ENCODE measurements at regions not wholly inside any gene's neighbourhood (a gene's known extent, or its start where the extent isn't known, plus 50 kb on each side); places are given as distances from the start of the nearest gene placed in this dataset.

- Mint-ChIP-seq H3K9me3 (ENCODE audit: insufficient read depth) (peaks cover 2% of the 10 kb centered on the region), H3K4me3 (no peak overlapping the region), H3K27ac (no peak overlapping the region), H3K4me1 (no peaks in the 10 kb centered on the region), H3K27me3 (no peaks in the 10 kb centered on the region)
- H4K20me1 ChIP-seq (ENCODE audit: control insufficient read depth, insufficient read depth, low read length, poor library complexity, severe bottlenecking), result no peaks in the 10 kb centered on the region
- H2AFZ ChIP-seq (ENCODE audit: insufficient read depth, low read depth, low read length, poor library complexity, severe bottlenecking), result no peak overlapping the region
- ChIA-PET CTCF (no interaction called here), POLR2A (no interaction called here)
- H3K4me3 ChIP-seq (ENCODE audit: control extremely low read depth in 1 of 5, extremely low read depth in 1 of 5, insufficient read depth in 1 of 5, low read depth in 2 of 5, low read length in 4 of 5), result no peak overlapping the region
- intact Hi-C loops (cut with micrococcal nuclease), result no loop called here
- ATAC-seq (ENCODE audit: low read depth) (no peak), DNase-seq (no peak)
- H3K4me2 ChIP-seq (replicated peaks; ENCODE audit: low read depth, low read length, poor library complexity, severe bottlenecking), result no peak overlapping the region
- no peaks in the 10 kb centered on the region for H3K4me1 ChIP-seq (ENCODE audit: control insufficient read depth in 2 of 2, insufficient read depth in 2 of 2, low read length in 2 of 2)
- no peaks in the 10 kb centered on the region for H3K27me3 ChIP-seq (replicated peaks in 1 of 4; ENCODE audit: control extremely low read depth in 1 of 4, control insufficient read depth in 3 of 4, insufficient read depth in 4 of 4, low read length in 3 of 4)
- no peaks in the 10 kb centered on the region for H3K79me2 ChIP-seq (ENCODE audit: control insufficient read depth, insufficient read depth, low read length)
- H3K27ac ChIP-seq (ENCODE audit: low read length in 2 of 2), result no peak overlapping the region
- WGBS (ENCODE audit: insufficient coverage), result 100% methylated on average over 1 of the region's 1 CpG
- H3K36me3 ChIP-seq (replicated peaks in 1 of 2; ENCODE audit: control extremely low read depth in 1 of 2, control insufficient read depth in 1 of 2, extremely low read depth in 1 of 2, insufficient read depth in 2 of 2, low read length in 1 of 2), result no peaks in the 10 kb centered on the region
- TF ChIP-seq, protein P1, sequence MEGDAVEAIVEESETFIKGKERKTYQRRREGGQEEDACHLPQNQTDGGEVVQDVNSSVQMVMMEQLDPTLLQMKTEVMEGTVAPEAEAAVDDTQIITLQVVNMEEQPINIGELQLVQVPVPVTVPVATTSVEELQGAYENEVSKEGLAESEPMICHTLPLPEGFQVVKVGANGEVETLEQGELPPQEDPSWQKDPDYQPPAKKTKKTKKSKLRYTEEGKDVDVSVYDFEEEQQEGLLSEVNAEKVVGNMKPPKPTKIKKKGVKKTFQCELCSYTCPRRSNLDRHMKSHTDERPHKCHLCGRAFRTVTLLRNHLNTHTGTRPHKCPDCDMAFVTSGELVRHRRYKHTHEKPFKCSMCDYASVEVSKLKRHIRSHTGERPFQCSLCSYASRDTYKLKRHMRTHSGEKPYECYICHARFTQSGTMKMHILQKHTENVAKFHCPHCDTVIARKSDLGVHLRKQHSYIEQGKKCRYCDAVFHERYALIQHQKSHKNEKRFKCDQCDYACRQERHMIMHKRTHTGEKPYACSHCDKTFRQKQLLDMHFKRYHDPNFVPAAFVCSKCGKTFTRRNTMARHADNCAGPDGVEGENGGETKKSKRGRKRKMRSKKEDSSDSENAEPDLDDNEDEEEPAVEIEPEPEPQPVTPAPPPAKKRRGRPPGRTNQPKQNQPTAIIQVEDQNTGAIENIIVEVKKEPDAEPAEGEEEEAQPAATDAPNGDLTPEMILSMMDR (IDR thresholded peaks at IDR 0.05), result no peak
- no peak for TF ChIP-seq EZH2 (IDR thresholded peaks at IDR 0.05; ENCODE audit: borderline replicate concordance, insufficient read depth, low read depth, low read length, poor library complexity, severe bottlenecking)
- H3K9me3 ChIP-seq (ENCODE audit: control extremely low read depth in 1 of 3, control insufficient read depth in 2 of 3, insufficient read depth in 1 of 3, low read length in 2 of 3), result peaks cover 0 to 4% (median 0%) of the 10 kb centered on the region in 3 donors
- no peak overlapping the region for H3K9ac ChIP-seq (ENCODE audit: low read length)
Observed at GRCh38 chr3:113353678-113354077, 87.6 kb downstream of the CFAP44 start.

DNA sequence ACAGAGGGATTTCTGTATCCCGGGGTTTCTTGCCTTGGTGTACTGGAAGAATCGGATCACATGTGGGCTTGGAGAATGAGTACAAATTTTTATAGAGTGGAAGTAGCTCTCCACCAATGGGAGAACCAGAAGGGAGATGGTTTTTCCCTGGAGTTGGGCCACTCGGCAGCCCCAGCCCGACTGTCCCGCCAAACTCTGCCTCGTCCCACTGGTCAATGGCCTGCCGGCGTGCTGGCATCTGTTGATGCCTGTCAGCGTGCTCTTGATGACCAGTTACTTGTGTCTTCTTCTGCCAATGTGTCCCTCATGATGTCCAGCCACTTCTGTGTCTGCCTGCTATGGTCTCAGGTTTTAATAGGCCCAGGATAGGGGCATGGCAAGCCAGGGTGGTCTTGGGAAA, 100.5 kb downstream of the CFAP44 start:
- no peaks in the 10 kb centered on the region for H3K27me3 Mint-ChIP-seq
- Histone ChIP-seq H4K20me1 (ENCODE audit: control insufficient read depth, insufficient read depth, low read length, poor library complexity, severe bottlenecking) (no peaks in the 10 kb centered on the region), H3K9me3 (ENCODE audit: control extremely low read depth in 1 of 3, control insufficient read depth in 2 of 3, insufficient read depth in 1 of 3, low read length in 2 of 3) (no peaks in the 10 kb centered on the region), H3K4me1 (ENCODE audit: control insufficient read depth in 2 of 2, insufficient read depth in 2 of 2, low read length in 2 of 2) (peaks cover 0 to 12% of the 10 kb centered on the region in 2 donors), H2AFZ (ENCODE audit: insufficient read depth, low read depth, low read length, poor library complexity, severe bottlenecking) (no peak overlapping the region), H3K27ac (ENCODE audit: low read length in 2 of 2) (no peak overlapping the region), H3K4me2 (replicated peaks; ENCODE audit: low read depth, low read length, poor library complexity, severe bottlenecking) (no peak overlapping the region), H3K4me3 (ENCODE audit: control extremely low read depth in 1 of 5, extremely low read depth in 1 of 5, insufficient read depth in 1 of 5, low read depth in 2 of 5, low read length in 4 of 5) (no peak overlapping the region), H3K27me3 (replicated peaks in 1 of 4; ENCODE audit: control extremely low read depth in 1 of 4, control insufficient read depth in 3 of 4, insufficient read depth in 4 of 4, low read length in 3 of 4) (no peaks in the 10 kb centered on the region), H3K9ac (ENCODE audit: low read length) (no peak overlapping the region), H3K36me3 (replicated peaks in 1 of 2; ENCODE audit: control extremely low read depth in 1 of 2, control insufficient read depth in 1 of 2, extremely low read depth in 1 of 2, insufficient read depth in 2 of 2, low read length in 1 of 2) (no peaks in the 10 kb centered on the region), H3K79me2 (ENCODE audit: control insufficient read depth, insufficient read depth, low read length) (no peaks in the 10 kb centered on the region)
- TF ChIP-seq, protein P1 (IDR thresholded peaks at IDR 0.05), result no peak
- TF ChIP-seq EZH2 (IDR thresholded peaks at IDR 0.05; ENCODE audit: borderline replicate concordance, insufficient read depth, low read depth, low read length, poor library complexity, severe bottlenecking), result no peak
- no peak overlapping the region for H3K27ac Mint-ChIP-seq
- H3K4me1 Mint-ChIP-seq, result peaks cover 15% of the 10 kb centered on the region
- POLR2A ChIA-PET, result no interaction called here
- ATAC-seq (ENCODE audit: low read depth), result no peak
- no peak for DNase-seq
- no peaks in the 10 kb centered on the region for H3K9me3 Mint-ChIP-seq (ENCODE audit: insufficient read depth)
- H3K4me3 Mint-ChIP-seq, result no peak overlapping the region
- intact Hi-C loops (cut with micrococcal nuclease), result no loop called here
- 98% methylated on average over 7 of the region's 9 CpGs for WGBS (ENCODE audit: insufficient coverage)
- CTCF ChIA-PET, result interaction anchor here (1.2 kb wide), 1 partner anchor 52 kb away, joined by 3 read pairs; no protein-coding TSS in a partner anchor

All from B cell (primary cell).